ENCODE measurements at regions not wholly inside any gene's neighbourhood (a gene's known extent, or its start where the extent isn't known, plus 50 kb on each side); places are given as distances from the start of the nearest gene placed in this dataset.

- TF ChIP-seq CHD7 (IDR thresholded peaks at IDR 0.05; ENCODE audit: insufficient replicate concordance, low read length) (no peak), HDAC6 (IDR thresholded peaks at IDR 0.05; ENCODE audit: low read depth, low read length) (no peak), SRF (IDR thresholded peaks at IDR 0.05; ENCODE audit: low read depth, low read length) (no peak), SP1 (IDR thresholded peaks at IDR 0.05; ENCODE audit: low read depth, low read length) (no peak), ATF3 (IDR thresholded peaks at IDR 0.05; ENCODE audit: insufficient read depth, low read depth, low read length) (no peak), CTBP2 (IDR thresholded peaks at IDR 0.05; ENCODE audit: borderline replicate concordance, insufficient read depth, insufficient read length, low read length) (no peak), ATF2 (IDR thresholded peaks at IDR 0.05; ENCODE audit: low read length) (no peak), SIX5 (IDR thresholded peaks at IDR 0.05; ENCODE audit: low read depth, low read length) (no peak)
Observed at GRCh38 chr2:14480120-14480519, 152.4 kb upstream of the LRATD1 start (continued).

Data from H1 (cell line).